Amniotic epithelial cell (primary cell): ENCODE measurements at regions not wholly inside any gene's neighbourhood (a gene's known extent, or its start where the extent isn't known, plus 50 kb on each side); places are given as distances from the start of the nearest gene placed in this dataset.
"Not testable (repeated sequence)": the region's sequence is repeated elsewhere in the genome, so short reads cannot be mapped to it uniquely, and the experiment has no call there.

Experiments
- DNase-seq: peaks from one replicate; pipeline ENCODE4 v3.0.0-alpha.2; 2010; ENCODE audit warnings: low read depth

GRCh38 chr15:53212785-53213184, 422.6 kb upstream of the ONECUT1 start:
- DNase-seq = no peak

- no peak for DNase-seq
Observed at GRCh38 chr15:53210653-53211052, 420.5 kb upstream of the ONECUT1 start.

- no peak for DNase-seq
Observed at GRCh38 chr15:53209396-53210042, 419.4 kb upstream of the ONECUT1 start.

- DNase-seq = no peak
Observed at GRCh38 chr15:53208751-53209150, 418.6 kb upstream of the ONECUT1 start.

GRCh38 chr15:53203454-53203853, 413.3 kb upstream of the ONECUT1 start:
- DNase-seq = no peak

GRCh38 chr15:53202876-53203275, 412.7 kb upstream of the ONECUT1 start:
- no peak for DNase-seq

GRCh38 chr15:53197426-53197839, 407.3 kb upstream of the ONECUT1 start:
- DNase-seq = peak; percentile 1

- DNase-seq = no peak
Observed at GRCh38 chr15:53196788-53197187, 406.7 kb upstream of the ONECUT1 start.

GRCh38 chr15:53196242-53196641, 406.1 kb upstream of the ONECUT1 start:
- no peak for DNase-seq

- peak; percentile 6 for DNase-seq
Observed at GRCh38 chr15:53193149-53193548, 403.0 kb upstream of the ONECUT1 start.

GRCh38 chr15:53189860-53190259, 399.7 kb upstream of the ONECUT1 start:
- no peak for DNase-seq

GRCh38 chr15:53183449-53183848, 393.3 kb upstream of the ONECUT1 start:
- not testable (repeated sequence) for DNase-seq

GRCh38 chr15:53171571-53171970, 381.4 kb upstream of the ONECUT1 start:
- no peak for DNase-seq

- DNase-seq = no peak
Observed at GRCh38 chr15:53166684-53167201, 376.6 kb upstream of the ONECUT1 start.

- no peak for DNase-seq
Observed at GRCh38 chr15:53165988-53166683, 376.0 kb upstream of the ONECUT1 start.

- no peak for DNase-seq
Observed at GRCh38 chr15:53160092-53160704, 370.1 kb upstream of the ONECUT1 start.

GRCh38 chr15:53159458-53159857, 369.3 kb upstream of the ONECUT1 start:
- no peak for DNase-seq

GRCh38 chr15:53158995-53159394, 368.9 kb upstream of the ONECUT1 start:
- no peak for DNase-seq

GRCh38 chr15:53133255-53133850, 343.2 kb upstream of the ONECUT1 start:
- DNase-seq = no peak

GRCh38 chr15:53130943-53131342, 340.8 kb upstream of the ONECUT1 start:
- no peak for DNase-seq

- no peak for DNase-seq
Observed at GRCh38 chr15:53129121-53129904, 339.2 kb upstream of the ONECUT1 start.

GRCh38 chr15:53128652-53129051, 338.5 kb upstream of the ONECUT1 start:
- no peak for DNase-seq
